GM19467 (cell line): ENCODE measurements at regions not wholly inside any gene's neighbourhood (a gene's known extent, or its start where the extent isn't known, plus 50 kb on each side); places are given as distances from the start of the nearest gene placed in this dataset.
"Not testable (repeated sequence)": the region's sequence is repeated elsewhere in the genome, so short reads cannot be mapped to it uniquely, and the experiment has no call there.

Experiments used
- ATAC-seq: cut with Tn5 transposase; IDR thresholded peaks from one replicate; pipeline ENCODE4 v1.9.1; 2021; ENCODE audit warnings: mild to moderate bottlenecking, moderate library complexity; ENCODE audit not compliant: unreplicated experiment

DNA sequence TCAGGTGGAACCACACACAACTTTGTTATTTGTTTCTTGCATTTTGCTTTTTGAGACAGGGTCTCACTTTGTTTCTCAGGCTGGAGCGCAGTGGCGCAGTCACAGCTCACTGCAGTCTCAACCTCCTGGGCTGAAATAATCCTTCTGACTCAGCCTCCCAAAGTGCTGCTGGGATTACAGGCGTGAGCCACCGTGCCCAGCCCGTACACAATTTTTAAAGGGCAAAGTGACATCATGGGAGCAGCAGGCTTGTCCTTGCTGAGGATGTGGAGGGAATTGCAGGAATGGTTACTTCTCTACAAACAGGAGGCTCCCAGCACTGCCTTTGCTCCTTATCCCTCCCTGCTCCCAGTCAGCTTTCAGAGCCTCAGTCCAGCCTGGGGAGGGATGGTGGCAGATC is 355.9 kb upstream of the KLHL29 start:
- no peak for ATAC-seq

DNA sequence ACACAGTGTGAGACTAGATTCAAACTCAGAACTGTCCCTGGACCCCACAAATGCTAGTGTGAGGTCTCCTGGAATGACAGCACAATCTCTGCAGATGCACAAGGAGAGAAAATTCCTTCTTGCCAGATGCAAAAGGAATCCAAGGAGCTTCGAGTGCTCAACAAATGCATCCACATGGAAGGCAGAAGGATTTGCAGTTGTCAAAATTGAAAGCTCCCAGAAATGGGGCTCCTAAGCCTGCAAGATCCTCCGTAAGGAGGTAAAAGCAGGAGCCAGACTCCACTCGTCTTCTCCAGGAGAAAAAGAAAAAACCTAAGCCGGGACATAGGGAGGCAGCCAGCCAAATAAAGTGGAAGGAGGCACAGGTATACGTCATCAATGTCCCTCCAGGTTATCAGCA is 355.0 kb upstream of the KLHL29 start:
- no peak for ATAC-seq

- no peak for ATAC-seq
Observed at GRCh38 chr2:23034996-23035395, 350.0 kb upstream of the KLHL29 start.

GRCh38 chr2:23036629-23037028 is 348.4 kb upstream of the KLHL29 start:
- no peak for ATAC-seq

DNA sequence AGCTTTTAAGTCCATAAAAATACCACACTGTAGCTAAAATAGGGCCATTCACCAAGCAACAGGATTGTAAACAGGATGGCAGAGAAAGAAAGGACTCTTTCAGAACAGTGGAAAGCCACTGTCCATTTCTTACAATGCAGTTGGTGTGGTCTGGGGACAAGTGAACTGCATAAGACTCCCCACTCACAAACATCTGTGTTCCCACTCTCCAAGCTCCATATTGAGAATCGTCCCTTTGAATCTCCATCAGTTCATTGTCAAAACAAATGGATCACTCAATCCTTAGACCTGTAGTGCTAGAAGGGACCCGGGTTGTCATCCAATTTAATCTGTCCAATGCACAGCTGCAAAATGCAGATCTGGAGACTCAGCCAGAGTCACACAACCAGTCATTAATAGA is 347.4 kb upstream of the KLHL29 start:
- no peak for ATAC-seq

DNA sequence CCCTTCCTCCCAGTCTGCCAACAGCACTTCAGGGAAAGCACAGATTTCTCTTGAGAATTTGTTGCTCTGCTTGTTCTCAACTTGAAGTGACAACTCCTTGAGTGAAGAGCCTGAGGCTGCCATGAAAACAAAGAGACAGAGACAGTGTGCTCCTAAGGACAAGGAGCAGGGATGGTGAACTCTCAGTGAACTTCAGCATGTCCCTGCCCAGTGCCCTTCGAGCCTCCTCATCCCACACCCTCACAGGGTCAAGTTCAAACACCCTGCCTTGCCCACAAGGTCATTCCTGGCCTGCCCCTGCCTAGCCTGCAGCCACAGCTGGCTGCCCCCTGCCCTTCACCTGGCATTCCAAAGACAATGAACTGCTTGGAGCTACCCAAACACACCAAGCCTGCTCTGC is 343.5 kb upstream of the KLHL29 start:
- ATAC-seq: no peak

DNA sequence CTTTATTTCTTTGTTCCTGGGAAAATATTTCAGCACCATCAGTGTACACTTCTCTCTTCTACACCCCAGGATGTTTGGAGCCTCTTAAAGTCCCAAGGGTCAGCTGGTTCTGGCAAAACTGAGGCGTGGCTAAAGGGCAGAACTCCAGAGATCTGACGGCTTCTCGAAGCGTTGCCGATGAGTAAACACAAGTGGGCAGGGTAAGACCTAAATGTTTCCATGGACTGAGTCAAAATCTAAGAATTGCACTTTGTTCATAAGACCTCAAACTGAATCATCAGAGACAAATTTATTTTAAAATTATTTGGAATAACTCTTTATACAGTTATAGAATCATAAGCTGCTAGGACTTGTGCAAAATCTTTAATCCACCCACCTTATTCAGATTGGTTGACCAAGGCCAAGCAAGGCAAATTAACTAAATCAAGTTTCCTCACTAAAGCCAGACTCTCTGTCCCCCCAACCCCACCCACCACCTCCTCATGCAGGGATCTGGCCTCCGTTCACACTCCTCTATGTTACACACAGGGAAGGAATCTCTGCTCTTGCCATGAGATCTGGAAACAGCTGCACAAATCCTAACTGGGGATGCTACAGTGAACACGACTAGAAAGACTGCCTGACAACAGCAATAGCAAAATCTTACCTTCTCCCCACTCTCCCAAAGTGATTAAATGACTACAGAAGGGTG is 342.6 kb upstream of the KLHL29 start:
- no peak for ATAC-seq

DNA sequence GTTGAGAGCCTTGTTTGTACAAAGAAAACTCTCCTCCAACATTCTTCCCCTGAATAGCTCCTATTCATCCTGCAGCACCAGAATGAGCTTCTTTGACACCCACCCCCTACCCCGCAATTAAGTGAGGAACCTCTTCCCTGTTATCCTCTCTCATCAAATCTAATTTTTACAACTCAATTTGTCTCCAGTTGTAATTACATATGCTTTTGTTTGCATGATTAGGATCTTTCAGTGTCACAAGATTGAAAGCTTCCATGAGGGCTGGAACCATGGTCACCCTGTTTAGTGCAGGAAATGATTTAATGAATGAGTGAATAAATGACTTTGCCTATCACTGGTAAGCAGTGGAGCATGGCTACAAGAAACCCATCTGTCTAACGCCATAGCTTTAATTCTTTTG is 334.6 kb upstream of the KLHL29 start:
- ATAC-seq: no peak

- ATAC-seq: no peak
Observed at GRCh38 chr2:23053601-23054000, 331.4 kb upstream of the KLHL29 start.

- ATAC-seq: no peak
Observed at GRCh38 chr2:23055251-23055650, 329.7 kb upstream of the KLHL29 start.

DNA sequence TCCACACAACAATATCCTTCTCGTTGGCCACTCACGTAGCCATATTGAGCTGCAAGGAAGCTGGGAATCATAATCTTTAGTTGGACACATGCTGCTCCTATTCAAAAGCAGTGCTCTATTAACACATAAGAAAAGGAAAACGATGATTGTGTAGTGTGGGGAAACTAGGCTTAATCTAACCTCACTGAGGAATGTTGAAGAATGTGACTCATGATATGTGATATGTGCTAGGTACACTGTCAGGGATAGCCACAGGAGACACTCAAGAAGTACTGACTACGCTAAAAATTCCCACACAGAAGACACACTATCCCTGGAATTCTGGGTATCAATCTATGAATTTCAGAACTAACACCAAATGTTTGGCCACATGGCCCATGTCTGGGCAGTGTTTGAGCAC is 328.1 kb upstream of the KLHL29 start:
- ATAC-seq: not testable (repeated sequence)

DNA sequence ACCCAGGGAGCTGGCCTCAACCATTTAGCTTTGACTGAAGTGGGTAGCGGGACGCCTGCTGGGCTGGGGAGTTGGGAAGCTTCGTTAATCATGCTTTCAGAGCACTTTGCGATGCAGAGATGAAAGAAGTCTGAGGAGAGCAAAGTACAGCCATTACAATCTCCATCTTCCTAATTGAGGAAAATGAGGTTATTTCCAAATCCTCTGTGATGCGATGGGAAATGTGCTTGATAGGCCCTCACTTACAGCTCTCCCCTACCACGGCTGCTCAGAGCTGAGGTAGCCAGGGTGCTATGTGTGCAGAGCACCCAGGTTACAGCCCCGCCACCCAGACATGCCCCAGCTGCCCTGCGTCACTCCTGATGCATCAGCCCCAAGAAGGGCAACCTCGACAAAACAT is 326.5 kb upstream of the KLHL29 start:
- no peak for ATAC-seq

- ATAC-seq: no peak
Observed at GRCh38 chr2:23065210-23065609, 319.8 kb upstream of the KLHL29 start.

DNA sequence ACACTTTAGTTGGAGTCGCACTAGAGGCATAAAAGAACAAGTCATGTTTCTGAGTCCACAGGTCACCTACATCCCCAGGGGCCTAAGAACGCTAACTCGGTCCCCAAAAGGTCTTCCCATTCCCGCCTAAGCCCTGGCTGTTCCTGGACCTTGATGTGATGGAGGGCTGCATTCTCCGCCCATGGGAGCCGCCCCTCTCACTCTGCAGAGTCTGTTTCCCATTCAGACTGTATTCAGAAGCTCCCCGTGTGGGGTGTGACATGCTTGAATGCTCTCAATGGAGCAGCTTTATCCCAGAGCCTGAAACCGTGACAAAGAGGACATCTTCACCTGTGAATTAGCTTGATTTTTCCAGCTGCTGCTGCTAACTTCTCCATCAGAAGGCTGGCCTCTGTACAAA is 319.0 kb upstream of the KLHL29 start:
- no peak for ATAC-seq

- ATAC-seq: no peak
Observed at GRCh38 chr2:23066686-23067085, 318.3 kb upstream of the KLHL29 start.

- ATAC-seq: no peak
Observed at GRCh38 chr2:23069156-23069555, 315.8 kb upstream of the KLHL29 start.

- ATAC-seq: no peak
Observed at GRCh38 chr2:23069923-23070322, 315.1 kb upstream of the KLHL29 start.

GRCh38 chr2:23073056-23073455 is 311.9 kb upstream of the KLHL29 start:
- no peak for ATAC-seq

DNA sequence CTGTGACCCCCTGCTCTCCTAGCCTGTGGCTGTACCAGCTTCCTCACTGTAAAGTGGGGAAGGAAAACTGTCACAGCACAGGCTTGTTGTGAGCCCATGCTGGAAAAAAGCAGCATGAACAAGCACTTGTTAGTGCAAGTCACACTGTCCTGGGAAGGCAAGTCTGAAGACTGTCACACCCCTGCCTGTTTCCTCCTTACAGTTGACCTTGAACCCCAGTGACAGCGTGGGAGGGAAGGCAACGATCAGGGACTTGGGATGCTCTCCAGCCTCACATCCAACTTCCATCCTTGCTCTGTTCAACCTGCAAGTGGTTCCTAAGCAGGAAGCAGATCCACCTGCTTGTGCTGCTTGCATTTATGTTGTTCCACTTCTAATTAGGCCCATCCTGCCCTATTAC is 311.3 kb upstream of the KLHL29 start:
- no peak for ATAC-seq

GRCh38 chr2:23077596-23077995 is 307.4 kb upstream of the KLHL29 start:
- no peak for ATAC-seq

- no peak for ATAC-seq
Observed at GRCh38 chr2:23078784-23079434, 306.1 kb upstream of the KLHL29 start.

- no peak for ATAC-seq
Observed at GRCh38 chr2:23083966-23084365, 301.0 kb upstream of the KLHL29 start.

GRCh38 chr2:23091019-23091418 is 294.0 kb upstream of the KLHL29 start:
- no peak for ATAC-seq
